DND-41 (cell line): ENCODE measurements at regions not wholly inside any gene's neighbourhood (a gene's known extent, or its start where the extent isn't known, plus 50 kb on each side); places are given as distances from the start of the nearest gene placed in this dataset.

ENCODE experiments used
- ATAC-seq: fragments of 200-7000 bp; cut with Tn5 transposase; 3 replicates; pipeline ENCODE4 v1.9.1; 2021; ENCODE audit warnings: low read depth; ENCODE audit not compliant: insufficient read depth
- DNase-seq: peaks from one replicate; pipeline ENCODE4 v3.0.0-alpha.2; 2020
- H2AFZ ChIP-seq: 2 replicates; pipeline ENCODE4 v1.6.0; 2012; ENCODE audit warnings: low read depth, low read length
- H3K27ac ChIP-seq: 2 replicates; pipeline ENCODE4 v1.5.1; 2012; ENCODE audit warnings: low read length, inconsistent platforms
- H3K27me3 ChIP-seq: fragments of 200-600 bp; sonication (generic); 2 replicates; pipeline ENCODE4 v1.6.0; 2012; ENCODE audit warnings: low read length, mild to moderate bottlenecking, inconsistent platforms; ENCODE audit not compliant: insufficient read depth, poor library complexity
- H3K36me3 ChIP-seq: 2 replicates; pipeline ENCODE4 v1.5.1; 2012; ENCODE audit warnings: low read length, inconsistent platforms; ENCODE audit not compliant: insufficient read depth
- H3K4me1 ChIP-seq: 2 replicates; pipeline ENCODE4 v1.5.1; 2012; ENCODE audit warnings: mild to moderate bottlenecking, low read length; ENCODE audit not compliant: insufficient read depth
- H3K4me2 ChIP-seq: 2 replicates; pipeline ENCODE4 v1.6.0; 2012; ENCODE audit warnings: mild to moderate bottlenecking, moderate library complexity, low read length, inconsistent platforms; ENCODE audit not compliant: insufficient read depth
- H3K4me3 ChIP-seq, 2 experiments: fragments of 200-600 bp in 1 of 2; shearing (Covaris generic) in 1 of 2; 2 replicates each; pipeline ENCODE4 v1.5.1; 2012 to 2016; ENCODE audit warnings: inconsistent platforms in 2 of 2, low read length in 2 of 2, mild to moderate bottlenecking in 2 of 2, low read depth in 1 of 2, moderate library complexity in 1 of 2
- H3K79me2 ChIP-seq: 2 replicates; pipeline ENCODE4 v1.6.0; 2012; ENCODE audit warnings: low read length, inconsistent platforms; ENCODE audit not compliant: insufficient read depth
- H3K9ac ChIP-seq: 2 replicates; pipeline ENCODE4 v1.6.0; 2012; ENCODE audit warnings: low read depth, mild to moderate bottlenecking, inconsistent platforms, low read length, moderate library complexity
- H3K9me3 ChIP-seq: 2 replicates; pipeline ENCODE4 v1.5.1; 2012; ENCODE audit warnings: low read length, moderate library complexity, mild to moderate bottlenecking, inconsistent platforms; ENCODE audit not compliant: insufficient read depth, severe bottlenecking
- H4K20me1 ChIP-seq: 2 replicates; pipeline ENCODE4 v1.6.0; 2012; ENCODE audit warnings: low read length; ENCODE audit not compliant: insufficient read depth
- EZH2 ChIP-seq: IDR thresholded peaks from 3 replicates; pipeline ENCODE4 v1.6.1; 2012; ENCODE audit warnings: borderline replicate concordance, low read depth, mild to moderate bottlenecking, moderate library complexity, low read length, inconsistent platforms; ENCODE audit not compliant: severe bottlenecking
- TF ChIP-seq, protein P1 (sequence below): IDR thresholded peaks from 2 replicates; pipeline ENCODE4 v1.5.1; 2012; ENCODE audit warnings: borderline replicate concordance, low read length, moderate library complexity, mild to moderate bottlenecking; ENCODE audit not compliant: poor library complexity, severe bottlenecking; ENCODE audit errors: extremely low read depth

DNA sequence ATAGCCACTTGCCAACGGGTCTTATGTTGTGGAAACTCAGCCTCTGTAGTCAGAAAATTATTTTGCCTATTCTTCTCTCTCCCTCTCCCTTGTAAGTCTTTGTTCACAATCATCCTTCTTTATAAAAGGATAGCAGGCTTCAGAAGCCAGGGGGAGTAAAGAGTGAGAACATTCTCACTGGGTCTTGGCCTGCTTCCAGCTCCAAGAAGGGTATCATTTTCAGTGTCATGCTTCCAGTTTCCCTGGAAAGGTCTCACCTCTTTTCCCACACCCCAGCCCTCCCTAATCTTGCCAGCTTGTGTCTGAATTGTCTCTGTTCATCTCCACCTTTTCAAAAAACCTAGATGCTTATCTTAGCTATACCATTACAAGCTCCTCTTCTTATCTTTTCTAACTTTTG, 346.2 kb upstream of the LRRC7 start:
- no peak for TF ChIP-seq EZH2
- H3K27me3 ChIP-seq = no peaks in the 10 kb centered on the region
- no peaks in the 10 kb centered on the region for H3K4me1 ChIP-seq
- no peaks in the 10 kb centered on the region for H3K36me3 ChIP-seq
- no peak overlapping the region for H3K9ac ChIP-seq
- H3K27ac ChIP-seq = no peak overlapping the region
- H3K9me3 ChIP-seq = no peaks in the 10 kb centered on the region
- no peak overlapping the region for H3K4me2 ChIP-seq
- H2AFZ ChIP-seq = no peak overlapping the region
- no peaks in the 10 kb centered on the region for H3K79me2 ChIP-seq
- DNase-seq (no peak), ATAC-seq (no peak)
- no peak overlapping the region for H3K4me3 ChIP-seq
- H4K20me1 ChIP-seq = no peaks in the 10 kb centered on the region

- no peaks in the 10 kb centered on the region for H3K4me1 ChIP-seq
- no peak overlapping the region for H3K27ac ChIP-seq
- H2AFZ ChIP-seq = no peak overlapping the region
- H3K79me2 ChIP-seq = no peaks in the 10 kb centered on the region
- H4K20me1 ChIP-seq = no peaks in the 10 kb centered on the region
- H3K9me3 ChIP-seq = no peaks in the 10 kb centered on the region
- TF ChIP-seq EZH2 = no peak
- TF ChIP-seq, protein P1, sequence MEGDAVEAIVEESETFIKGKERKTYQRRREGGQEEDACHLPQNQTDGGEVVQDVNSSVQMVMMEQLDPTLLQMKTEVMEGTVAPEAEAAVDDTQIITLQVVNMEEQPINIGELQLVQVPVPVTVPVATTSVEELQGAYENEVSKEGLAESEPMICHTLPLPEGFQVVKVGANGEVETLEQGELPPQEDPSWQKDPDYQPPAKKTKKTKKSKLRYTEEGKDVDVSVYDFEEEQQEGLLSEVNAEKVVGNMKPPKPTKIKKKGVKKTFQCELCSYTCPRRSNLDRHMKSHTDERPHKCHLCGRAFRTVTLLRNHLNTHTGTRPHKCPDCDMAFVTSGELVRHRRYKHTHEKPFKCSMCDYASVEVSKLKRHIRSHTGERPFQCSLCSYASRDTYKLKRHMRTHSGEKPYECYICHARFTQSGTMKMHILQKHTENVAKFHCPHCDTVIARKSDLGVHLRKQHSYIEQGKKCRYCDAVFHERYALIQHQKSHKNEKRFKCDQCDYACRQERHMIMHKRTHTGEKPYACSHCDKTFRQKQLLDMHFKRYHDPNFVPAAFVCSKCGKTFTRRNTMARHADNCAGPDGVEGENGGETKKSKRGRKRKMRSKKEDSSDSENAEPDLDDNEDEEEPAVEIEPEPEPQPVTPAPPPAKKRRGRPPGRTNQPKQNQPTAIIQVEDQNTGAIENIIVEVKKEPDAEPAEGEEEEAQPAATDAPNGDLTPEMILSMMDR = no peak
- no peaks in the 10 kb centered on the region for H3K36me3 ChIP-seq
- H3K4me2 ChIP-seq = no peak overlapping the region
- H3K4me3 ChIP-seq = no peak overlapping the region
- H3K27me3 ChIP-seq = no peaks in the 10 kb centered on the region
- DNase-seq = no peak
- H3K9ac ChIP-seq = no peak overlapping the region
- ATAC-seq = no peak
Measured at GRCh38 chr1:69223156-69223555, 344.6 kb upstream of the LRRC7 start.

DNA sequence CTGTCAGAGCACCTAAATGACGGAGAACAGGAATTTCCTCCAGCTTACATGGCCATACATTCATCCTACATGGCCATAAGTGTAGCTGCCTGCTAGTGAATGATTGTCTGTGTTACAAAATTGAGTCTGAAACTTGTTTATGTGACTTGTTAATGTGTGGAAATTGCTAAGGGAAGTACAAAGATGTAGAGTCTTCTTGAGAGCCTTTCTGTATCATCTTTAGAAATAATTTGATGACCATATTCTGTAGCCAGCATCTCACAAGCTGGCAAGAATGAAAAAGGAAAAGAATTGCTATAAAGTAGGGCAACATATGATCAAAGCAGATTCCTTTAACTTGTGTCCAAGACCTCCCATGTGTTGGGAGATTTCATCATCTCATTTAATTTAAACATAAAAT, 339.2 kb upstream of the LRRC7 start:
- H3K27ac ChIP-seq = no peak overlapping the region
- DNase-seq = no peak
- TF ChIP-seq, protein P1 = no peak
- TF ChIP-seq EZH2 = no peak
- no peaks in the 10 kb centered on the region for H3K79me2 ChIP-seq
- no peaks in the 10 kb centered on the region for H4K20me1 ChIP-seq
- H3K27me3 ChIP-seq = no peaks in the 10 kb centered on the region
- H3K9me3 ChIP-seq = no peaks in the 10 kb centered on the region
- H3K4me3 ChIP-seq = no peak overlapping the region
- no peak for ATAC-seq
- H2AFZ ChIP-seq = no peak overlapping the region
- no peak overlapping the region for H3K4me2 ChIP-seq
- no peaks in the 10 kb centered on the region for H3K36me3 ChIP-seq
- no peak overlapping the region for H3K9ac ChIP-seq
- no peaks in the 10 kb centered on the region for H3K4me1 ChIP-seq

GRCh38 chr1:69230208-69230607, 337.5 kb upstream of the LRRC7 start:
- DNase-seq (no peak), ATAC-seq (no peak)
- Histone ChIP-seq H3K79me2 (no peaks in the 10 kb centered on the region), H3K4me2 (no peak overlapping the region), H2AFZ (no peak overlapping the region), H3K4me1 (no peaks in the 10 kb centered on the region), H4K20me1 (no peaks in the 10 kb centered on the region), H3K36me3 (no peaks in the 10 kb centered on the region), H3K27ac (no peak overlapping the region), H3K27me3 (no peaks in the 10 kb centered on the region), H3K4me3 (no peak overlapping the region), H3K9ac (no peak overlapping the region), H3K9me3 (no peaks in the 10 kb centered on the region)
- TF ChIP-seq, protein P1 = no peak
- no peak for TF ChIP-seq EZH2
